Epithelial cell of esophagus (primary cell): ENCODE measurements at regions not wholly inside any gene's neighbourhood (a gene's known extent, or its start where the extent isn't known, plus 50 kb on each side); places are given as distances from the start of the nearest gene placed in this dataset.

ENCODE experiments used
- DNase-seq: peaks from one replicate; pipeline ENCODE4 v3.0.0; 2010; ENCODE audit warnings: low read depth
- H3K4me3 ChIP-seq: 2 replicates; pipeline ENCODE4 v1.5.1; 2011; ENCODE audit warnings: mild to moderate bottlenecking, low read length, control low read depth
- CTCF ChIP-seq: IDR thresholded peaks from 2 replicates; pipeline ENCODE4 v1.5.1; 2011; ENCODE audit warnings: low read depth, mild to moderate bottlenecking, low read length, control low read depth, inconsistent platforms; ENCODE audit not compliant: insufficient read depth; ENCODE audit errors: missing control alignments

GRCh38 chr20:4413314-4414049, 164.4 kb upstream of the ADRA1D start:
- no peak for TF ChIP-seq CTCF
- DNase-seq, result no peak
- no peak overlapping the region for H3K4me3 ChIP-seq

- DNase-seq, result no peak
- no peak for TF ChIP-seq CTCF
- no peak overlapping the region for H3K4me3 ChIP-seq
Observed at GRCh38 chr20:4412216-4412615, 163.1 kb upstream of the ADRA1D start.

- TF ChIP-seq CTCF, result no peak
- no peak for DNase-seq
- H3K4me3 ChIP-seq, result no peak overlapping the region
Observed at GRCh38 chr20:4411744-4412143, 162.7 kb upstream of the ADRA1D start.

GRCh38 chr20:4406627-4407026, 157.5 kb upstream of the ADRA1D start:
- H3K4me3 ChIP-seq, result no peak overlapping the region
- DNase-seq, result peak; percentile 96
- no peak for TF ChIP-seq CTCF

GRCh38 chr20:4401601-4402000, 152.5 kb upstream of the ADRA1D start:
- no peak for TF ChIP-seq CTCF
- DNase-seq, result no peak
- H3K4me3 ChIP-seq, result no peak overlapping the region

GRCh38 chr20:4384961-4385360, 135.9 kb upstream of the ADRA1D start:
- TF ChIP-seq CTCF, result no peak
- DNase-seq, result no peak
- H3K4me3 ChIP-seq, result no peak overlapping the region

GRCh38 chr20:4383961-4384360, 134.9 kb upstream of the ADRA1D start:
- no peak overlapping the region for H3K4me3 ChIP-seq
- TF ChIP-seq CTCF, result no peak
- DNase-seq, result no peak
